Chondrocyte (in vitro differentiated cells): ENCODE measurements at regions not wholly inside any gene's neighbourhood (a gene's known extent, or its start where the extent isn't known, plus 50 kb on each side); places are given as distances from the start of the nearest gene placed in this dataset.
A peak's percentile ranks its signal among the peaks of the same experiment; 100 is the strongest.

ENCODE experiments used
- DNase-seq: peaks from one replicate; pipeline ENCODE4 v3.0.0; 2021; ENCODE audit warnings: mixed read lengths, low spot score
- H3K27ac Mint-ChIP-seq: one replicate; pipeline ENCODE4 v1.8.0; 2021; ENCODE audit warnings: mild to moderate bottlenecking, moderate library complexity, mixed read lengths; ENCODE audit not compliant: unreplicated experiment
- H3K27me3 Mint-ChIP-seq: 2 replicates; pipeline ENCODE4 v1.8.0; 2021; ENCODE audit warnings: low read depth, mixed read lengths
- H3K36me3 Mint-ChIP-seq: 2 replicates; pipeline ENCODE4 v1.8.0; 2021; ENCODE audit warnings: low read depth, mixed read lengths
- H3K4me1 Mint-ChIP-seq: 2 replicates; pipeline ENCODE4 v1.8.0; 2021; ENCODE audit warnings: low read depth, mild to moderate bottlenecking, mixed read lengths
- H3K4me3 Mint-ChIP-seq: one replicate; pipeline ENCODE4 v1.8.0; 2021; ENCODE audit warnings: mild to moderate bottlenecking, moderate library complexity, mixed read lengths; ENCODE audit not compliant: unreplicated experiment
- H3K9me3 Mint-ChIP-seq: 2 replicates; pipeline ENCODE4 v1.8.0; 2021; ENCODE audit warnings: low read depth, mixed read lengths
- CTCF ChIP-seq: fragments of 200-600 bp; sonication (generic); IDR thresholded peaks from 2 replicates; pipeline ENCODE4 v1.5.0; 2021; ENCODE audit warnings: antibody characterized with exemption, mild to moderate bottlenecking, moderate library complexity

DNA sequence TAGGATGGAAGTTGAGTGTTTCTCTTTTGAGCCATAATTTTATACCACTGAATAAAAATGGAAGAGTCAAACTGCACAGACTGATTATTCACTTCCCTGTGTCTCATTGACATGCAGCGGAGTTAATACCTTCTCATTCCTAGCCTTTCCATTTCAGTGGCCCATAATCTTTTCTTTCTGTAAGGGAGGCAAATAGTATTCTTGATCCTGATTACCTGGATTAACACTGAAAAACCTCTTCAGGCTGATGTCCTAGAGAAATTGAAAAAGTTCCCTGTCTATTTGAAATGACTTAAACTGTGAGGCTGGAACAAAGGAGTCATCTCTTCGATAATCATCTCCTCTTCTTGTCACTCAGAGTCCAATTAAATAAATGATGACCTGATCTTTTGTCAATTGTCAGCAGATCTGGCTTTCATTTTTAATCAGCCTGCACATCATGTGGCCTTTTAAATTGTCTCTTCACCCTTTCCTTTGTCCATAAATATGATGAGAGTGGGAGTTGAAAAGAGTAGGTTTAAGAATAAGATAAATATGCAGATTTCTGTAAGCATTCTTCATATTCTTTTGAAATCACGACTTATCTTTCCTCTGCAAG is 713.0 kb downstream of the EPM2A start:
- no peak for TF ChIP-seq CTCF
- Mint-ChIP-seq H3K27me3 (no peaks in the 10 kb centered on the region), H3K4me1 (peaks cover 5% of the 10 kb centered on the region), H3K27ac (no peak overlapping the region), H3K36me3 (no peaks in the 10 kb centered on the region), H3K4me3 (no peak overlapping the region), H3K9me3 (no peaks in the 10 kb centered on the region)
- no peak for DNase-seq

DNA sequence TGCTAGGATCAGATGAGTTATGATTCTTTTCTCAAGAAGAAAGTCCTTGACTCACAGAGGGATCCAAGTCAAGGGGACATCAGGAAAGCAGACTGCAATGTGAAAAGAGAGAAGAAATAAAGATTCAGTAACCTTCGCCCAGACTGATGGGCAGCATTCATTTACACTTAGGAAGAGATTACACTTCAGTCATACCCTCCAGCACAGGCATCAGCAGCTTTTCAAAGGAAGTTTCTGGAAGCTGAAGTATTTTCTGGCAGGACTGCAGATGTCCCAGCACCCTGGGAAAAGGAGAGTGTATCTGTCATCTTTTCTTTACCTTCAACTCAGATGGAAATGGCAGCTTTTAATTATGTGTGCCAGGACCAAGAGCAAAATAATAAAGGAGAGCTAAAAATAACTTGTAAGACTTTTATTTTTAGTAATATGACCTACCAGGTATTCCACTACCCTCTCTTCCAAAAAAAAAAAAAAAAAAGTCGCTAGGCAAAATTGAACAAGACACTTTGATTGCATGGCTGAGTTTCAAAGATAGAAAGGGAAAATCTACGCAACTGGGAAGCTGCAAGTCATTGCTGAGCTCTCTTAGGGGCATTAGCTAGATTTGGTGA is 712.1 kb downstream of the EPM2A start:
- TF ChIP-seq CTCF = no peak
- H3K9me3 Mint-ChIP-seq = no peaks in the 10 kb centered on the region
- H3K36me3 Mint-ChIP-seq = no peaks in the 10 kb centered on the region
- H3K27me3 Mint-ChIP-seq = no peaks in the 10 kb centered on the region
- H3K4me1 Mint-ChIP-seq = peaks cover 5% of the 10 kb centered on the region
- no peak for DNase-seq
- no peak overlapping the region for H3K27ac Mint-ChIP-seq
- no peak overlapping the region for H3K4me3 Mint-ChIP-seq

- H3K4me1 Mint-ChIP-seq = peaks cover 7% of the 10 kb centered on the region
- H3K27me3 Mint-ChIP-seq = no peaks in the 10 kb centered on the region
- no peak overlapping the region for H3K27ac Mint-ChIP-seq
- H3K9me3 Mint-ChIP-seq = no peaks in the 10 kb centered on the region
- DNase-seq = no peak
- TF ChIP-seq CTCF = no peak
- H3K36me3 Mint-ChIP-seq = no peaks in the 10 kb centered on the region
- no peak overlapping the region for H3K4me3 Mint-ChIP-seq
Measured at GRCh38 chr6:145025488-145025887, 709.8 kb downstream of the EPM2A start.

DNA sequence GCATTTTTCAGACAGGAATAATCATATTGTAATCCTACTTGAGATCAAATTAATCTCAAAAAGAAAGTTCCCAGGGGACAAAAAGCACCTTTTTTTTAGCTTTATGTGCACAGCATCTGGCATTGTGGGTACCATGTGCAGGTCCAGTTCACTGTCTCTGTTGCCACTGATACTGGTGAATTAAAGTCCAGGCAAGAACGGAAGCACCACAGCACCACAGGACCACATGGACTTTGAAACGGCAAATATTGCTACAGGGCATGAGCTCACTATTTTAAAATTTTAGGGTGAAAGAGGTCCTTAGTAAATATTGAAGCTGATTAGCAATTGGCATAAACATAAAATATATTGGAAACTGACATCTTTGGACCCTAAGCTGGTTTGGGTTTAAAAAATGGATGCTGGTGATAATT is 709.0 kb downstream of the EPM2A start:
- Mint-ChIP-seq H3K27me3 (no peaks in the 10 kb centered on the region), H3K27ac (no peak overlapping the region), H3K4me1 (peaks cover 7% of the 10 kb centered on the region), H3K36me3 (no peaks in the 10 kb centered on the region), H3K9me3 (no peaks in the 10 kb centered on the region), H3K4me3 (no peak overlapping the region)
- no peak for DNase-seq
- TF ChIP-seq CTCF = no peak

GRCh38 chr6:145028144-145028818 is 707.0 kb downstream of the EPM2A start:
- Mint-ChIP-seq H3K36me3 (no peaks in the 10 kb centered on the region), H3K27me3 (no peaks in the 10 kb centered on the region), H3K4me1 (peaks cover 19% of the 10 kb centered on the region), H3K9me3 (no peaks in the 10 kb centered on the region), H3K27ac (no peak overlapping the region), H3K4me3 (no peak overlapping the region)
- TF ChIP-seq CTCF = peak; percentile 87
- no peak for DNase-seq
